Mesenchymal stem cell (in vitro differentiated cells and primary cell): ENCODE measurements at regions not wholly inside any gene's neighbourhood (a gene's known extent, or its start where the extent isn't known, plus 50 kb on each side); places are given as distances from the start of the nearest gene placed in this dataset.

Experiments used
- DNase-seq: peaks from one replicate; pipeline ENCODE4 v3.0.0-alpha.2; 2013
- H2AFZ ChIP-seq: one replicate; pipeline ENCODE4 v1.6.1; 2013; ENCODE audit warnings: low read depth, mild to moderate bottlenecking, control low read depth, inconsistent platforms, low read length, moderate library complexity
- H2AK5ac ChIP-seq: 2 replicates; pipeline ENCODE4 v1.6.1; 2013; ENCODE audit warnings: low read length, moderate library complexity, mild to moderate bottlenecking, inconsistent platforms; ENCODE audit not compliant: severe bottlenecking
- H2BK120ac ChIP-seq: one replicate; pipeline ENCODE4 v1.6.1; 2013; ENCODE audit warnings: low read depth, mild to moderate bottlenecking, inconsistent platforms, low read length, moderate library complexity
- H2BK12ac ChIP-seq, 2 experiments: one replicate each; pipeline ENCODE4 v1.6.1; 2013; ENCODE audit warnings: inconsistent platforms in 2 of 2, low read length in 2 of 2, mild to moderate bottlenecking in 2 of 2, moderate library complexity in 2 of 2, control low read depth in 1 of 2
- H2BK15ac ChIP-seq: one replicate; pipeline ENCODE4 v1.6.1; 2013; ENCODE audit warnings: mild to moderate bottlenecking, low read depth, inconsistent platforms; ENCODE audit not compliant: poor library complexity, severe bottlenecking
- H2BK5ac ChIP-seq: 2 replicates; pipeline ENCODE4 v1.6.1; 2013; ENCODE audit warnings: low read depth, mild to moderate bottlenecking, low read length, control low read depth, inconsistent platforms; ENCODE audit not compliant: poor library complexity, severe bottlenecking
- H3K14ac ChIP-seq, 2 experiments: one replicate each; pipeline ENCODE4 v1.6.1; 2013; ENCODE audit warnings: inconsistent platforms in 2 of 2, low read length in 2 of 2, control low read depth in 1 of 2, mild to moderate bottlenecking in 1 of 2, moderate library complexity in 1 of 2
- H3K18ac ChIP-seq, 2 experiments: one replicate each; pipeline ENCODE4 v1.6.1; 2013; ENCODE audit warnings: inconsistent platforms in 2 of 2, low read length in 2 of 2, control low read depth in 1 of 2, low read depth in 1 of 2, mild to moderate bottlenecking in 1 of 2
- H3K23ac ChIP-seq, 2 experiments: one replicate each; pipeline ENCODE4 v1.6.1; 2013; ENCODE audit warnings: inconsistent platforms in 2 of 2, low read length in 2 of 2, mild to moderate bottlenecking in 2 of 2, moderate library complexity in 2 of 2, control low read depth in 1 of 2
- H3K27ac ChIP-seq: 2 replicates; pipeline ENCODE4 v1.5.1; 2013; ENCODE audit warnings: mild to moderate bottlenecking, moderate library complexity, low read length, control low read depth, inconsistent platforms; ENCODE audit not compliant: poor library complexity, severe bottlenecking
- H3K27me3 ChIP-seq, 2 experiments: 2 replicates each; pipeline versions ENCODE4 v1.6.1 to v1.7.0; 2013; ENCODE audit warnings: low read length in 2 of 2, mild to moderate bottlenecking in 2 of 2, moderate library complexity in 2 of 2, control low read depth in 1 of 2, inconsistent platforms in 1 of 2; ENCODE audit not compliant: control insufficient read depth in 1 of 2, insufficient read depth in 1 of 2
- H3K36me3 ChIP-seq, 2 experiments: 2 replicates each; pipeline versions ENCODE4 v1.6.1 to v1.7.0; 2013; ENCODE audit warnings: low read length in 2 of 2, control low read depth in 1 of 2, inconsistent platforms in 1 of 2, low read depth in 1 of 2, mild to moderate bottlenecking in 1 of 2; ENCODE audit not compliant: insufficient read depth in 2 of 2, control insufficient read depth in 1 of 2
- H3K4ac ChIP-seq, 2 experiments: one replicate each; pipeline ENCODE4 v1.6.1; 2013; ENCODE audit warnings: inconsistent platforms in 2 of 2, low read length in 2 of 2, mild to moderate bottlenecking in 2 of 2, moderate library complexity in 2 of 2, control low read depth in 1 of 2, low read depth in 1 of 2
- H3K4me1 ChIP-seq: 2 replicates; pipeline ENCODE4 v1.6.1; 2013; ENCODE audit warnings: low read depth, low read length, control low read depth; ENCODE audit not compliant: control insufficient read depth, insufficient read depth
- H3K4me2 ChIP-seq: 2 replicates; pipeline ENCODE4 v1.6.1; 2013; ENCODE audit warnings: low read length, mild to moderate bottlenecking, inconsistent platforms; ENCODE audit not compliant: poor library complexity, severe bottlenecking
- H3K4me3 ChIP-seq, 2 experiments: 2 replicates each; pipeline versions ENCODE4 v1.5.1 to v1.7.0; 2013; ENCODE audit warnings: low read length in 2 of 2, mild to moderate bottlenecking in 2 of 2, control low read depth in 1 of 2, low read depth in 1 of 2; ENCODE audit not compliant: insufficient read depth in 1 of 2
- H3K79me1 ChIP-seq: replicated peaks from 2 replicates; pipeline ENCODE4 v1.6.1; 2013; ENCODE audit warnings: mild to moderate bottlenecking, control low read depth, low read length, inconsistent platforms; ENCODE audit not compliant: poor library complexity, severe bottlenecking
- H3K9ac ChIP-seq: 2 replicates; pipeline ENCODE4 v1.7.0; 2013; ENCODE audit warnings: mild to moderate bottlenecking, low read length, moderate library complexity
- H3K9me3 ChIP-seq: 2 replicates; pipeline ENCODE4 v1.7.0; 2013; ENCODE audit warnings: mild to moderate bottlenecking, low read length; ENCODE audit not compliant: control insufficient read depth
- H4K8ac ChIP-seq: one replicate; pipeline ENCODE4 v1.6.1; 2013; ENCODE audit warnings: inconsistent platforms, mild to moderate bottlenecking, low read length, moderate library complexity
- H4K91ac ChIP-seq: one replicate; pipeline ENCODE4 v1.6.1; 2013; ENCODE audit warnings: mild to moderate bottlenecking, low read length, inconsistent platforms
- WGBS: methylation state at CpG from one replicate; pipeline ENCODE4 v1.1.7; 2013; ENCODE audit warnings: mixed read lengths; 5-methylcytosine and 5-hydroxymethylcytosine counted together

DNA sequence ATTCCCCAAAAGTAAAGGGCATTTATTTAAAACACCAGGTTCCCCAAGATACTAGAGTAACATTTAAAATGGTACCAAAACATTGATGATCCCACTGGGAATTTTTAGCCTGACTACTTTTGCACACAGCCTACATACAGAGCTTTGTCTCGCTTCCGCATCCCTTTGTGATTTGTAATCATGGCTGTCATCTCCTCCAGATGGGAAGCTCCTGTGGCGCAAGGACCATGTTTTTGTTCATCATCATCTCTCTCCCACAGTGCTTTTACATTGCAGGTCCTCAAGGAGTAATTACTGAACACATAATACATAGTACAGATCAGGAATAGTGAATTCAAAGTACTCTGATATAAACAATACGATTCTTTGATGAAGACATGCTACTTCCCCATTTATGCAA, 231.2 kb upstream of the MTNR1B start:
- no peak overlapping the region for H3K14ac ChIP-seq
- no peak overlapping the region for H3K18ac ChIP-seq
- no peaks in the 10 kb centered on the region for H3K9me3 ChIP-seq
- H4K91ac ChIP-seq = no peak overlapping the region
- no peak overlapping the region for H4K8ac ChIP-seq
- 98% methylated on average over 2 of the region's 4 CpGs for WGBS
- H2BK15ac ChIP-seq = no peak overlapping the region
- H3K36me3 ChIP-seq = no peaks in the 10 kb centered on the region
- no peak overlapping the region for H2BK5ac ChIP-seq
- H3K9ac ChIP-seq = no peak overlapping the region
- H2BK12ac ChIP-seq = no peak overlapping the region
- H2BK120ac ChIP-seq = no peak overlapping the region
- no peaks in the 10 kb centered on the region for H3K79me1 ChIP-seq
- no peak overlapping the region for H3K23ac ChIP-seq
- H2AFZ ChIP-seq = no peak overlapping the region
- H3K4me3 ChIP-seq = no peak overlapping the region
- DNase-seq = no peak
- no peak overlapping the region for H3K4ac ChIP-seq
- H2AK5ac ChIP-seq = no peak overlapping the region
- no peaks in the 10 kb centered on the region for H3K4me1 ChIP-seq
- no peak overlapping the region for H3K4me2 ChIP-seq
- peaks cover 5 to 9% of the 10 kb centered on the region in 2 experiments for H3K27me3 ChIP-seq
- H3K27ac ChIP-seq = no peak overlapping the region

GRCh38 chr11:92739041-92739440, 230.4 kb upstream of the MTNR1B start:
- H2AFZ ChIP-seq = no peak overlapping the region
- H4K8ac ChIP-seq = no peak overlapping the region

DNA sequence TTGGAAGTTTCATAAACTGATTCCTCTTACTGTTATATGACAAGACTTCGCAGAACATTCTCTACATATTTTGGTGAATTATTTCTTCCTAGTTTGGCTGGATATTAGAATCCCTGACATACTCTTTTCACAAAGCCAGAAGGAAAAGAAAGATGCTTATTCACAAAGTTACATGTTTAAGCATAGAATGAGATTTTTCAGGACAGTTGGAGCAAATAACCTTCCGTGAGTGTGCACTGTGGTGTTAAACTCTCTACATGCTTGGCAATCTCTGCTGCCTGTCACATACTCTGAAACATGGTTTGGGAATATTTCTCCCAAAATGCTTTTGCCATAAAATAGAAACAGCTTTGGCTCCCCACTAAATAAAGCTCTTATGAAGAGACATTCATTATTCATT, 230.0 kb upstream of the MTNR1B start:
- no peak overlapping the region for H2AFZ ChIP-seq
- peaks cover 0 to 2% of the 10 kb centered on the region in 2 experiments for H3K27me3 ChIP-seq
- H3K27ac ChIP-seq = no peak overlapping the region
- H3K14ac ChIP-seq = no peak overlapping the region
- H2BK5ac ChIP-seq = no peak overlapping the region
- no peak overlapping the region for H4K8ac ChIP-seq
- 81% methylated on average over 1 of the region's 2 CpGs for WGBS
- no peak overlapping the region for H3K9ac ChIP-seq
- H2BK15ac ChIP-seq = no peak overlapping the region
- no peak overlapping the region for H3K4me2 ChIP-seq
- H3K4ac ChIP-seq = no peak overlapping the region
- H3K9me3 ChIP-seq = no peaks in the 10 kb centered on the region
- H3K36me3 ChIP-seq = no peaks in the 10 kb centered on the region
- H3K18ac ChIP-seq = no peak overlapping the region
- H3K23ac ChIP-seq = no peak overlapping the region
- H2BK12ac ChIP-seq = no peak overlapping the region
- no peak overlapping the region for H2AK5ac ChIP-seq
- H3K79me1 ChIP-seq = no peaks in the 10 kb centered on the region
- H3K4me1 ChIP-seq = no peaks in the 10 kb centered on the region
- H4K91ac ChIP-seq = no peak overlapping the region
- no peak overlapping the region for H2BK120ac ChIP-seq
- H3K4me3 ChIP-seq = no peak overlapping the region
- no peak for DNase-seq

More at GRCh38 chr11:92739041-92739440, 230.4 kb upstream of the MTNR1B start:
- Histone ChIP-seq H3K4me3 (no peak overlapping the region), H3K36me3 (no peaks in the 10 kb centered on the region), H3K23ac (no peak overlapping the region), H3K79me1 (no peaks in the 10 kb centered on the region), H2BK120ac (no peak overlapping the region), H2BK15ac (no peak overlapping the region), H3K18ac (no peak overlapping the region), H3K9ac (no peak overlapping the region), H2BK12ac (no peak overlapping the region), H3K27me3 (peaks cover 2 to 6% of the 10 kb centered on the region in 2 experiments), H3K14ac (no peak overlapping the region), H3K4me1 (no peaks in the 10 kb centered on the region), H3K4me2 (no peak overlapping the region), H3K4ac (no peak overlapping the region), H2AK5ac (no peak overlapping the region), H2BK5ac (no peak overlapping the region), H3K27ac (no peak overlapping the region), H4K91ac (no peak overlapping the region), H3K9me3 (no peaks in the 10 kb centered on the region)
- DNase-seq = no peak

DNA sequence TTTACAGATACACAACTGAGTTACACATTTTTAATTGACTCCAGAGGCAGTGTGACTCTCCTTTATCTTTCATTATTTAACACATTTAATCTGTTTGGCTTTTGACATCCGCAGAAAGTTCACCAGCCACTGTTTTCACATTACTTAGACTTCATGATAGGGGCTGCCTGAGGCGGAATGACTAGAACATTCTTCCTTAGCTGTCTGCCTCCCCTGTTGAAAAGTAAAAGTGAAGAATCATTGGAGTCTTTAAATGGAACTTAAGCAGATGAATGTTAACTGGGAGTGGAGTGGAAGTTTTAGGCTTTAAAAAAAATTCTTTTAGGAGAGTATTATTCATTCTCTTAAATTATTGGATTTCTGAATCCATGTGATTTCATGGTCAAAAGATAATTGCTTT, 229.2 kb upstream of the MTNR1B start:
- 92% methylated on average over 2 of the region's 2 CpGs for WGBS
- no peaks in the 10 kb centered on the region for H3K4me1 ChIP-seq
- no peak overlapping the region for H3K4me2 ChIP-seq
- no peaks in the 10 kb centered on the region for H3K27me3 ChIP-seq
- H3K4ac ChIP-seq = no peak overlapping the region
- H3K27ac ChIP-seq = no peak overlapping the region
- H3K4me3 ChIP-seq = no peak overlapping the region
- H2AK5ac ChIP-seq = no peak overlapping the region
- no peak overlapping the region for H3K18ac ChIP-seq
- no peak for DNase-seq
- no peak overlapping the region for H2BK5ac ChIP-seq
- H3K36me3 ChIP-seq = no peaks in the 10 kb centered on the region
- H3K14ac ChIP-seq = no peak overlapping the region
- H2BK120ac ChIP-seq = no peak overlapping the region
- H3K79me1 ChIP-seq = no peaks in the 10 kb centered on the region
- H3K9ac ChIP-seq = no peak overlapping the region
- no peak overlapping the region for H3K23ac ChIP-seq
- no peak overlapping the region for H2BK15ac ChIP-seq
- no peak overlapping the region for H4K8ac ChIP-seq
- H2BK12ac ChIP-seq = no peak overlapping the region
- no peaks in the 10 kb centered on the region for H3K9me3 ChIP-seq
- H4K91ac ChIP-seq = no peak overlapping the region
- no peak overlapping the region for H2AFZ ChIP-seq
